Calu3 (cell line): ENCODE measurements at regions not wholly inside any gene's neighbourhood (a gene's known extent, or its start where the extent isn't known, plus 50 kb on each side); places are given as distances from the start of the nearest gene placed in this dataset.

Experiments used
- BruUV-seq: library from RNA; stranded (reverse); fragments of 400-500 nt; replicated peaks from 2 replicates; lab custom pipeline; 2021; lab: Mats Ljungman, UMichigan
- CTCF ChIA-PET: fragments of 300-600 bp; sonication (Branson Sonifier 250); formaldehyde crosslinking; loops from one replicate; lab custom pipeline; 2022; ENCODE audit warnings: antibody characterized with exemption; lab: Charles Lee
- DNase-seq: peaks from one replicate; pipeline ENCODE4 v3.0.0; 2022
- H3K27ac Mint-ChIP-seq: one replicate; pipeline ENCODE4 v1.8.0; 2022; ENCODE audit warnings: mixed read lengths; ENCODE audit not compliant: unreplicated experiment
- H3K27me3 Mint-ChIP-seq: one replicate; pipeline ENCODE4 v1.8.0; 2022; ENCODE audit warnings: mixed read lengths; ENCODE audit not compliant: unreplicated experiment
- H3K36me3 Mint-ChIP-seq: one replicate; pipeline ENCODE4 v1.8.0; 2022; ENCODE audit warnings: mild to moderate bottlenecking, moderate library complexity, mixed read lengths; ENCODE audit not compliant: insufficient read depth, unreplicated experiment
- H3K4me1 Mint-ChIP-seq: one replicate; pipeline ENCODE4 v1.8.0; 2022; ENCODE audit warnings: mild to moderate bottlenecking, low read depth, mixed read lengths; ENCODE audit not compliant: unreplicated experiment
- H3K4me3 Mint-ChIP-seq: one replicate; pipeline ENCODE4 v1.8.0; 2022; ENCODE audit warnings: mild to moderate bottlenecking, low read depth, moderate library complexity, mixed read lengths; ENCODE audit not compliant: unreplicated experiment
- H3K9me3 Mint-ChIP-seq: one replicate; pipeline ENCODE4 v1.8.0; 2022; ENCODE audit warnings: low read depth, mixed read lengths; ENCODE audit not compliant: unreplicated experiment
- intact Hi-C: fragments of 100-400 bp; cut with micrococcal nuclease; formaldehyde crosslinking; loops from one replicate; pipeline ENCODE4 v1.10.0; 2022; ENCODE audit not compliant: unreplicated experiment
- TF ChIP-seq, protein P1 (sequence below): fragments of 200-600 bp; IDR thresholded peaks from one replicate; pipeline ENCODE4 v1.8.0; 2022; ENCODE audit warnings: antibody characterized with exemption; ENCODE audit not compliant: unreplicated experiment

DNA sequence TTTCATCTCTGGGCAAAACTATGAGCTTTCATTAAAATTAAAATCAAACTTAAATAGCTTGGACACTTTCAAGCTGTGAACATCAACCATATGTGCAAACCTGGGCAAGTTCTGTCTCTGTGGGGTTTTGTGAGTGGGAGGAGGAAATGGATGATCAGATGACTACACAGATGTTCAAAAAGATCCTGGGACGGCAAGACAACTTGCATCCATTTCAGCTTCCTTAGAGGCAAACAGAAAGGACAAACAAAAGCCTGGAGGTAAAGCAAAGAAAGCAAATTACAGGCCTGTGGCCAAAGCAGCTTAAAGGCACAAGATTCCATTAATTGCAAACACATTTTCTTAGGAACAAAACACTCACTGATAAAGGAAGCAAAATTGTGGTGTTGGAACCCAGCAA lies 222.2 kb downstream of the NEBL start:
- Mint-ChIP-seq H3K4me1 (no peaks in the 10 kb centered on the region), H3K27me3 (no peaks in the 10 kb centered on the region), H3K4me3 (no peak overlapping the region), H3K27ac (no peak overlapping the region), H3K9me3 (peaks cover 8% of the 10 kb centered on the region), H3K36me3 (no peaks in the 10 kb centered on the region)
- CTCF ChIA-PET, result no interaction called here
- intact Hi-C loops, result no loop called here
- no TSS peak for BruUV-seq
- DNase-seq, result no peak
- TF ChIP-seq, protein P1, sequence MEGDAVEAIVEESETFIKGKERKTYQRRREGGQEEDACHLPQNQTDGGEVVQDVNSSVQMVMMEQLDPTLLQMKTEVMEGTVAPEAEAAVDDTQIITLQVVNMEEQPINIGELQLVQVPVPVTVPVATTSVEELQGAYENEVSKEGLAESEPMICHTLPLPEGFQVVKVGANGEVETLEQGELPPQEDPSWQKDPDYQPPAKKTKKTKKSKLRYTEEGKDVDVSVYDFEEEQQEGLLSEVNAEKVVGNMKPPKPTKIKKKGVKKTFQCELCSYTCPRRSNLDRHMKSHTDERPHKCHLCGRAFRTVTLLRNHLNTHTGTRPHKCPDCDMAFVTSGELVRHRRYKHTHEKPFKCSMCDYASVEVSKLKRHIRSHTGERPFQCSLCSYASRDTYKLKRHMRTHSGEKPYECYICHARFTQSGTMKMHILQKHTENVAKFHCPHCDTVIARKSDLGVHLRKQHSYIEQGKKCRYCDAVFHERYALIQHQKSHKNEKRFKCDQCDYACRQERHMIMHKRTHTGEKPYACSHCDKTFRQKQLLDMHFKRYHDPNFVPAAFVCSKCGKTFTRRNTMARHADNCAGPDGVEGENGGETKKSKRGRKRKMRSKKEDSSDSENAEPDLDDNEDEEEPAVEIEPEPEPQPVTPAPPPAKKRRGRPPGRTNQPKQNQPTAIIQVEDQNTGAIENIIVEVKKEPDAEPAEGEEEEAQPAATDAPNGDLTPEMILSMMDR, result no peak

DNA sequence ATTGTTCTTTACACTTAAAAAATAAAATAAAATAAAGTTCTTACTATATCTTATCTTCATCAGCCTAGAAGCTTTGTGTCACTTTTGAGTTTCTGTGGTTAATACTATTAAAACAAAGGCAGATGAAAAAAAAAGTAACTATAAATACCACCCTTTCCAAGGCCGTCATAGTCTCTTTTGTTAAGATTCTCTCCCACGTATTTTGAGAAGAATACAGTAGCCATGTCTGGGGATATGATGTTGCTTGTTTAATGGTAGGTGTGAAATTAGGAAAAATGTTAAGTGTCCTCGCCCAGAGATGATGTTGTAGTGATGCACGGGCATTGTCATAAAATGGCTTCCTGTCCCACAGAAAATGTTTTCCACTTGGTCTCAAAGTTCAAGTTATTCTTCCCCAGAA lies 223.9 kb downstream of the NEBL start:
- Mint-ChIP-seq H3K27me3 (no peaks in the 10 kb centered on the region), H3K27ac (no peak overlapping the region), H3K36me3 (no peaks in the 10 kb centered on the region), H3K9me3 (peaks cover 11% of the 10 kb centered on the region), H3K4me3 (no peak overlapping the region), H3K4me1 (no peaks in the 10 kb centered on the region)
- intact Hi-C loops, result no loop called here
- no TSS peak for BruUV-seq
- no peak for DNase-seq
- CTCF ChIA-PET, result no interaction called here
- TF ChIP-seq, protein P1, result no peak

DNA sequence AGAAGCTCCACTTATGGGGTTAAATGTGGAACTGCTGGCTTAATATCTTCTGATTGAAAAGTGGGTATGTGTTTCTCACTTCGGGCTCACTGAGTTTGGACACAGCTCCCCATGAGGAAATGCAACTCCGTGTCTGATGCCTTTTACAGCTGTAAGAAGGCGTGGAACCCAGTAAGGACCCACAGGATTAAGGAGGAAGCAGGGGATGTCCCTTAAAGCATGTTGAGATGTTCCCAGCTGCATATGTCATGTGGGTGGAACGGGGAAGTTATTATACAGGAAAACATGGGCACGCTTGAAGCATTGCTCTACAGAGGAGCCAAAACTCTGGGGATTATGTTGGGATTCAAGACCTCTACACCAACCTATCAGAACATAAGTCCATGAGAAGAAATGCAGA lies 224.4 kb downstream of the NEBL start:
- DNase-seq, result no peak
- no TSS peak for BruUV-seq
- Mint-ChIP-seq H3K9me3 (peaks cover 15% of the 10 kb centered on the region), H3K27me3 (no peaks in the 10 kb centered on the region), H3K4me3 (no peak overlapping the region), H3K4me1 (no peaks in the 10 kb centered on the region), H3K36me3 (no peaks in the 10 kb centered on the region), H3K27ac (no peak overlapping the region)
- TF ChIP-seq, protein P1, result no peak
- intact Hi-C loops, result no loop called here
- CTCF ChIA-PET, result no interaction called here

- H3K4me3 Mint-ChIP-seq, result no peak overlapping the region
- no peaks in the 10 kb centered on the region for H3K36me3 Mint-ChIP-seq
- no TSS peak for BruUV-seq
- intact Hi-C loops, result no loop called here
- no peak for DNase-seq
- no peak overlapping the region for H3K27ac Mint-ChIP-seq
- no peaks in the 10 kb centered on the region for H3K4me1 Mint-ChIP-seq
- TF ChIP-seq, protein P1, result no peak
- H3K27me3 Mint-ChIP-seq, result no peaks in the 10 kb centered on the region
- CTCF ChIA-PET, result no interaction called here
- H3K9me3 Mint-ChIP-seq, result peaks cover 17% of the 10 kb centered on the region
These were observed 226.5 kb downstream of the NEBL start for GRCh38 chr10:20670579-20670978.
